H9 (cell line): ENCODE measurements at regions not wholly inside any gene's neighbourhood (a gene's known extent, or its start where the extent isn't known, plus 50 kb on each side); places are given as distances from the start of the nearest gene placed in this dataset.

Experiments
- DNase-seq: peaks from one replicate; pipeline ENCODE4 v3.0.0-alpha.2; 2017
- H2AFZ ChIP-seq: one replicate; pipeline ENCODE4 v1.6.1; 2013; ENCODE audit warnings: mild to moderate bottlenecking, low read length, control low read depth, moderate library complexity
- H2AK5ac ChIP-seq: 2 replicates; pipeline ENCODE4 v1.6.1; 2013; ENCODE audit warnings: low read length, control low read depth, mixed read lengths; ENCODE audit not compliant: insufficient read length
- H2BK120ac ChIP-seq: one replicate; pipeline ENCODE4 v1.6.1; 2013; ENCODE audit warnings: low read depth, mild to moderate bottlenecking, low read length, control low read depth, inconsistent platforms; ENCODE audit not compliant: poor library complexity, severe bottlenecking
- H2BK12ac ChIP-seq: 2 replicates; pipeline ENCODE4 v1.6.1; 2013; ENCODE audit warnings: low read length, control low read depth, mixed read lengths, low read depth; ENCODE audit not compliant: insufficient read length
- H2BK15ac ChIP-seq: 2 replicates; pipeline ENCODE4 v1.6.1; 2013; ENCODE audit warnings: low read depth, low read length, control low read depth
- H2BK20ac ChIP-seq: one replicate; pipeline ENCODE4 v1.6.1; 2013; ENCODE audit warnings: low read depth, mild to moderate bottlenecking, low read length, control low read depth, inconsistent platforms; ENCODE audit not compliant: poor library complexity, severe bottlenecking
- H2BK5ac ChIP-seq: 2 replicates; pipeline ENCODE4 v1.6.1; 2013; ENCODE audit warnings: low read length, control low read depth, mixed read lengths; ENCODE audit not compliant: insufficient read length
- H3K14ac ChIP-seq: 2 replicates; pipeline ENCODE4 v1.6.1; 2013; ENCODE audit warnings: low read length, control low read depth; ENCODE audit not compliant: insufficient read depth
- H3K18ac ChIP-seq: 2 replicates; pipeline ENCODE4 v1.6.1; 2013; ENCODE audit warnings: low read depth, mild to moderate bottlenecking, mixed read lengths, low read length, control low read depth; ENCODE audit not compliant: insufficient read length
- H3K23ac ChIP-seq: 2 replicates; pipeline ENCODE4 v1.6.1; 2013; ENCODE audit warnings: low read length, control low read depth, mixed read lengths, low read depth; ENCODE audit not compliant: insufficient read length
- H3K23me2 ChIP-seq: 2 replicates; pipeline ENCODE4 v1.6.1; 2013; ENCODE audit warnings: low read depth, mild to moderate bottlenecking, mixed read lengths, low read length, control low read depth; ENCODE audit not compliant: insufficient read length, poor library complexity, severe bottlenecking
- H3K27ac ChIP-seq: 2 replicates; pipeline ENCODE4 v1.5.1; 2013; ENCODE audit warnings: low read length, control low read depth, mixed read lengths, low read depth; ENCODE audit not compliant: insufficient read length
- H3K27me3 ChIP-seq: 2 replicates; pipeline ENCODE4 v1.6.1; 2013; ENCODE audit warnings: low read length, control low read depth, inconsistent platforms; ENCODE audit not compliant: insufficient read depth
- H3K4ac ChIP-seq: 2 replicates; pipeline ENCODE4 v1.6.1; 2013; ENCODE audit warnings: low read depth, mild to moderate bottlenecking, control low read depth, inconsistent platforms, low read length, moderate library complexity
- H3K4me1 ChIP-seq: 2 replicates; pipeline ENCODE4 v1.6.1; 2013; ENCODE audit warnings: low read length, control low read depth, inconsistent platforms; ENCODE audit not compliant: insufficient read depth
- H3K4me2 ChIP-seq: 2 replicates; pipeline ENCODE4 v1.6.1; 2013; ENCODE audit warnings: low read length, control low read depth, mixed read lengths; ENCODE audit not compliant: insufficient read length, insufficient read depth
- H3K56ac ChIP-seq: 2 replicates; pipeline ENCODE4 v1.6.1; 2013; ENCODE audit warnings: low read depth, mild to moderate bottlenecking, mixed read lengths, low read length, control low read depth; ENCODE audit not compliant: insufficient read length
- H3K79me1 ChIP-seq: 2 replicates; pipeline ENCODE4 v1.6.1; 2013; ENCODE audit warnings: low read depth, mild to moderate bottlenecking, moderate library complexity, low read length, control low read depth, inconsistent platforms; ENCODE audit not compliant: insufficient read depth, poor library complexity, severe bottlenecking
- H3K79me2 ChIP-seq: 2 replicates; pipeline ENCODE4 v1.6.1; 2013; ENCODE audit warnings: low read length, control low read depth, inconsistent platforms; ENCODE audit not compliant: insufficient read depth
- H3K9ac ChIP-seq: 2 replicates; pipeline ENCODE4 v1.6.1; 2013; ENCODE audit warnings: low read length, control low read depth, mixed read lengths; ENCODE audit not compliant: insufficient read length; ENCODE audit errors: extremely low read depth
- H3K9me3 ChIP-seq: one replicate; pipeline ENCODE4 v1.6.1; 2013; ENCODE audit warnings: low read depth, low read length, inconsistent platforms; ENCODE audit not compliant: control insufficient read depth
- H3T11ph ChIP-seq: one replicate; pipeline ENCODE4 v1.6.1; 2013; ENCODE audit warnings: mild to moderate bottlenecking, low read length, control low read depth, inconsistent platforms
- H4K20me1 ChIP-seq: one replicate; pipeline ENCODE4 v1.6.1; 2013; ENCODE audit not compliant: control insufficient read depth, insufficient read length, insufficient read depth
- H4K5ac ChIP-seq: 2 replicates; pipeline ENCODE4 v1.6.1; 2013; ENCODE audit warnings: low read depth, mild to moderate bottlenecking, mixed read lengths, low read length, control low read depth; ENCODE audit not compliant: insufficient read length
- H4K8ac ChIP-seq: replicated peaks from 2 replicates; pipeline ENCODE4 v1.6.1; 2013; ENCODE audit warnings: low read length, control low read depth, mixed read lengths, low read depth; ENCODE audit not compliant: insufficient read length
- H4K91ac ChIP-seq: 2 replicates; pipeline ENCODE4 v1.6.1; 2013; ENCODE audit warnings: low read depth, mild to moderate bottlenecking, moderate library complexity, mixed read lengths, low read length, control low read depth; ENCODE audit not compliant: insufficient read length
- H3K27ac Mint-ChIP-seq, 3 experiments: 2 replicates in 2 of 3; 3 replicates in 1 of 3; pipeline ENCODE4 v1.8.0; 2020 to 2021; ENCODE audit warnings: mixed read lengths in 3 of 3, mild to moderate bottlenecking in 1 of 3, moderate library complexity in 1 of 3
- H3K27me3 Mint-ChIP-seq: 2 replicates; pipeline ENCODE4 v1.8.0; 2021; ENCODE audit warnings: low read depth, mild to moderate bottlenecking, moderate library complexity, mixed read lengths
- H3K36me3 Mint-ChIP-seq, 3 experiments: 2 replicates in 2 of 3; 3 replicates in 1 of 3; pipeline ENCODE4 v1.8.0; 2020 to 2021; ENCODE audit warnings: low read depth in 3 of 3, mixed read lengths in 3 of 3; ENCODE audit not compliant: insufficient read depth in 1 of 3
- H3K4me1 Mint-ChIP-seq, 2 experiments: 2 replicates each; pipeline ENCODE4 v1.8.0; 2020; ENCODE audit warnings: mixed read lengths in 2 of 2
- H3K4me3 Mint-ChIP-seq, 2 experiments: 2 replicates in 1 of 2; 3 replicates in 1 of 2; pipeline ENCODE4 v1.8.0; 2020 to 2021; ENCODE audit warnings: mild to moderate bottlenecking in 2 of 2, mixed read lengths in 2 of 2, moderate library complexity in 1 of 2
- H3K9me3 Mint-ChIP-seq, 2 experiments: 2 replicates in 1 of 2; 3 replicates in 1 of 2; pipeline ENCODE4 v1.8.0; 2020; ENCODE audit warnings: mild to moderate bottlenecking in 2 of 2, mixed read lengths in 2 of 2, moderate library complexity in 1 of 2
- CTCF ChIP-seq: fragments of 200-600 bp; sonication (generic); conservative IDR thresholded peaks from 3 replicates; pipeline ENCODE4 v1.8.0; 2021; ENCODE audit warnings: antibody characterized with exemption, mild to moderate bottlenecking
- WGBS: extraction: QIAGEN DNeasy Blood & Tissue Kit; methylation state at CpG from one replicate; pipeline ENCODE4 v1.1.7; 2013; ENCODE audit warnings: missing lambda C conversion rate, low lambda C conversion rate, mixed read lengths; ENCODE audit not compliant: insufficient read length; ENCODE audit errors: extremely low coverage; 5-methylcytosine and 5-hydroxymethylcytosine counted together

- H3K27ac ChIP-seq = no peak overlapping the region
- H2AK5ac ChIP-seq = no peak overlapping the region
- H3K9ac ChIP-seq = no peak overlapping the region
- no peak overlapping the region for H2BK12ac ChIP-seq
- no peak overlapping the region for H4K8ac ChIP-seq
- no peak overlapping the region for H4K5ac ChIP-seq
- H2AFZ ChIP-seq = no peak overlapping the region
- WGBS = no CpG with 5 or more reads among the region's 6 CpGs
- H3K4ac ChIP-seq = no peak overlapping the region
- no peaks in the 10 kb centered on the region for H3K9me3 ChIP-seq
- H3K23ac ChIP-seq = no peak overlapping the region
- Mint-ChIP-seq H3K27ac (peak overlapping the region; percentile 77 to 99 (median 83)), H3K27me3 (peaks cover 2% of the 10 kb centered on the region), H3K36me3 (no peaks in the 10 kb centered on the region), H3K4me3 (peak overlapping the region; percentile 7 to 59; a peak in 4 of 5 replicates), H3K4me1 (peaks cover 73 to 81% of the 10 kb centered on the region in 2 experiments), H3K9me3 (peaks cover 2 to 4% of the 10 kb centered on the region in 2 experiments; a peak in 2 of 5 replicates)
- H3K4me1 ChIP-seq = peaks cover 8% of the 10 kb centered on the region
- peaks cover 44% of the 10 kb centered on the region for H3K27me3 ChIP-seq
- TF ChIP-seq CTCF = no peak
- no peak overlapping the region for H4K91ac ChIP-seq
- no peak overlapping the region for H2BK5ac ChIP-seq
- H3K79me2 ChIP-seq = no peaks in the 10 kb centered on the region
- H3K18ac ChIP-seq = no peak overlapping the region
- H2BK15ac ChIP-seq = no peak overlapping the region
- H3K4me2 ChIP-seq = peak overlapping the region; percentile 39
- peaks cover 4% of the 10 kb centered on the region for H3K23me2 ChIP-seq
- no peak overlapping the region for H2BK20ac ChIP-seq
- no peaks in the 10 kb centered on the region for H3K79me1 ChIP-seq
- DNase-seq = no peak
- no peak overlapping the region for H2BK120ac ChIP-seq
- no peak overlapping the region for H3K14ac ChIP-seq
- H3T11ph ChIP-seq = peak overlapping the region; percentile 30
- no peaks in the 10 kb centered on the region for H4K20me1 ChIP-seq
- no peak overlapping the region for H3K56ac ChIP-seq
Observed at GRCh38 chr5:3122985-3123762, 371.7 kb upstream of the IRX2 start.
